ENCODE measurements at regions not wholly inside any gene's neighbourhood (a gene's known extent, or its start where the extent isn't known, plus 50 kb on each side); places are given as distances from the start of the nearest gene placed in this dataset.

DNA sequence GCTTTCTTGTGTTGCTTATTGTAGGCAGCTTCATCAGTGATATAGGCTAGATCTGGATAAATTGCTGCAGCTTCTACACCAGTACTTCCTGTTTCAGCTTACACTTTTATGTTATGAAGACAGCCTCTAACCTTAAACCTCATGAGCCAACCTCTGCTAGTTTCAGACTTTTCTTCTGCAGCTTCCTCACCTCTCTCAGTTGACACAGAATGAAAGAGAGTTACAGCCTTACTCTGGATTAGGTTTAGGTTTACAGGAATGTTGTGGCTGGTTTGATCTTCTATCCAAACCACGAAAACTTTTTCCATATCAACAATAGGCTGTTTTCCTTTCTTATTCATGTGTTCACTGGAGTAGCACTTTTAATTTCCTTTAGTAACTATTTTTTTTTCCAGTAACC lies 76.9 kb upstream of the RNPC3 start:
- TF ChIP-seq, protein P1, sequence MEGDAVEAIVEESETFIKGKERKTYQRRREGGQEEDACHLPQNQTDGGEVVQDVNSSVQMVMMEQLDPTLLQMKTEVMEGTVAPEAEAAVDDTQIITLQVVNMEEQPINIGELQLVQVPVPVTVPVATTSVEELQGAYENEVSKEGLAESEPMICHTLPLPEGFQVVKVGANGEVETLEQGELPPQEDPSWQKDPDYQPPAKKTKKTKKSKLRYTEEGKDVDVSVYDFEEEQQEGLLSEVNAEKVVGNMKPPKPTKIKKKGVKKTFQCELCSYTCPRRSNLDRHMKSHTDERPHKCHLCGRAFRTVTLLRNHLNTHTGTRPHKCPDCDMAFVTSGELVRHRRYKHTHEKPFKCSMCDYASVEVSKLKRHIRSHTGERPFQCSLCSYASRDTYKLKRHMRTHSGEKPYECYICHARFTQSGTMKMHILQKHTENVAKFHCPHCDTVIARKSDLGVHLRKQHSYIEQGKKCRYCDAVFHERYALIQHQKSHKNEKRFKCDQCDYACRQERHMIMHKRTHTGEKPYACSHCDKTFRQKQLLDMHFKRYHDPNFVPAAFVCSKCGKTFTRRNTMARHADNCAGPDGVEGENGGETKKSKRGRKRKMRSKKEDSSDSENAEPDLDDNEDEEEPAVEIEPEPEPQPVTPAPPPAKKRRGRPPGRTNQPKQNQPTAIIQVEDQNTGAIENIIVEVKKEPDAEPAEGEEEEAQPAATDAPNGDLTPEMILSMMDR (IDR thresholded peaks at IDR 0.05): no peak
- TF ChIP-seq POLR2A (IDR thresholded peaks at IDR 0.05): no peak
